ENCODE measurements at regions not wholly inside any gene's neighbourhood (a gene's known extent, or its start where the extent isn't known, plus 50 kb on each side); places are given as distances from the start of the nearest gene placed in this dataset.
"Not testable (repeated sequence)": the region's sequence is repeated elsewhere in the genome, so short reads cannot be mapped to it uniquely, and the experiment has no call there.

GRCh38 chr6:12490904-12491571 is 200.9 kb downstream of the EDN1 start:
- peak; percentile 85 for DNase-seq (ENCODE audit: low read depth)
- no peak overlapping the region for H3K4me3 ChIP-seq (ENCODE audit: control insufficient read depth, low read depth, low read length)

GRCh38 chr6:12492929-12493328 is 202.8 kb downstream of the EDN1 start:
- not testable (repeated sequence) for DNase-seq (ENCODE audit: low read depth); H3K4me3 ChIP-seq (ENCODE audit: control insufficient read depth, low read depth, low read length)

More at GRCh38 chr6:12490904-12491571, 200.9 kb downstream of the EDN1 start:
- TF ChIP-seq CTCF (IDR thresholded peaks at IDR 0.05; ENCODE audit: control insufficient read depth, insufficient read depth, low read depth, low read length, missing control alignments): no peak

GRCh38 chr6:12493446-12493845 is 203.3 kb downstream of the EDN1 start:
- TF ChIP-seq CTCF (IDR thresholded peaks at IDR 0.05; ENCODE audit: control insufficient read depth, insufficient read depth, low read depth, low read length, missing control alignments): no peak
- no peak for DNase-seq (ENCODE audit: low read depth)
- no peak overlapping the region for H3K4me3 ChIP-seq (ENCODE audit: control insufficient read depth, low read depth, low read length)

GRCh38 chr6:12494161-12494560 is 204.0 kb downstream of the EDN1 start:
- H3K4me3 ChIP-seq (ENCODE audit: control insufficient read depth, low read depth, low read length): no peak overlapping the region
- TF ChIP-seq CTCF (IDR thresholded peaks at IDR 0.05; ENCODE audit: control insufficient read depth, insufficient read depth, low read depth, low read length, missing control alignments): no peak
- DNase-seq (ENCODE audit: low read depth): no peak

GRCh38 chr6:12501990-12502389 is 211.8 kb downstream of the EDN1 start:
- DNase-seq (ENCODE audit: low read depth): no peak

GRCh38 chr6:12504325-12504966 is 212.1 kb upstream of the PHACTR1 start:
- no peak overlapping the region for H3K4me3 ChIP-seq (ENCODE audit: control insufficient read depth, low read depth, low read length)
- peak; percentile 56 for TF ChIP-seq CTCF (IDR thresholded peaks at IDR 0.05; ENCODE audit: control insufficient read depth, insufficient read depth, low read depth, low read length, missing control alignments)
- no peak for DNase-seq (ENCODE audit: low read depth)

More at GRCh38 chr6:12501990-12502389, 211.8 kb downstream of the EDN1 start:
- no peak overlapping the region for H3K4me3 ChIP-seq (ENCODE audit: control insufficient read depth, low read depth, low read length)
- no peak for TF ChIP-seq CTCF (IDR thresholded peaks at IDR 0.05; ENCODE audit: control insufficient read depth, insufficient read depth, low read depth, low read length, missing control alignments)

- no peak for TF ChIP-seq CTCF (IDR thresholded peaks at IDR 0.05; ENCODE audit: control insufficient read depth, insufficient read depth, low read depth, low read length, missing control alignments)
- DNase-seq (ENCODE audit: low read depth): no peak
- no peak overlapping the region for H3K4me3 ChIP-seq (ENCODE audit: control insufficient read depth, low read depth, low read length)
Observed at GRCh38 chr6:12505486-12505885, 211.1 kb upstream of the PHACTR1 start.
